ENCODE measurements at regions not wholly inside any gene's neighbourhood (a gene's known extent, or its start where the extent isn't known, plus 50 kb on each side); places are given as distances from the start of the nearest gene placed in this dataset.

GRCh38 chr9:691825-692400, 149.6 kb upstream of the DMRT1 start (continued):
- TF ChIP-seq SIN3A (conservative IDR thresholded peaks at IDR 0.05 in 1 of 2, IDR thresholded peaks at IDR 0.05 in 1 of 2; ENCODE audit: low read depth in 1 of 2, low read length in 2 of 2) (no peak), KDM1A (IDR thresholded peaks at IDR 0.05; ENCODE audit: borderline replicate concordance, low read length) (no peak), CREB1 (IDR thresholded peaks at IDR 0.05) (no peak), RFX5 (IDR thresholded peaks at IDR 0.05; ENCODE audit: borderline replicate concordance, low read depth, low read length) (no peak), ATF3 (IDR thresholded peaks at IDR 0.05; ENCODE audit: insufficient read depth, low read depth, low read length) (no peak), EZH2 (IDR thresholded peaks at IDR 0.05; ENCODE audit: low read depth, low read length, severe bottlenecking) (no peak), SRF (IDR thresholded peaks at IDR 0.05; ENCODE audit: low read depth, low read length) (no peak), CHD7 (IDR thresholded peaks at IDR 0.05; ENCODE audit: insufficient replicate concordance, low read length) (no peak), TAF1 (IDR thresholded peaks at IDR 0.05; ENCODE audit: low read depth, low read length) (no peak)

Data from H1 (cell line).